BE2C (cell line): ENCODE measurements at regions not wholly inside any gene's neighbourhood (a gene's known extent, or its start where the extent isn't known, plus 50 kb on each side); places are given as distances from the start of the nearest gene placed in this dataset.

Experiments used
- DNase-seq: peaks from one replicate; pipeline ENCODE4 v3.0.0-alpha.2; 2020
- H3K27me3 ChIP-seq: fragments of 250-450 bp; sonication (Bioruptor Pico); 2 replicates; pipeline ENCODE4 v1.5.1; 2020; ENCODE audit warnings: mild to moderate bottlenecking
- H3K36me3 ChIP-seq: fragments of 250-450 bp; sonication (Bioruptor Pico); 2 replicates; pipeline ENCODE4 v1.5.1; 2020; ENCODE audit warnings: mild to moderate bottlenecking
- H3K4me1 ChIP-seq: fragments of 250-450 bp; sonication (Bioruptor Pico); 2 replicates; pipeline ENCODE4 v1.5.1; 2020
- H3K4me3 ChIP-seq: 2 replicates; pipeline ENCODE4 v1.5.1; 2011; ENCODE audit warnings: low read depth, low read length
- H3K9me3 ChIP-seq: fragments of 250-450 bp; sonication (Bioruptor Pico); 2 replicates; pipeline ENCODE4 v1.5.1; 2020
- CTCF ChIP-seq: IDR thresholded peaks from 2 replicates; pipeline ENCODE4 v1.5.1; 2012; ENCODE audit warnings: mild to moderate bottlenecking, low read depth, low read length

GRCh38 chr9:109574061-109574882, 76.2 kb upstream of the PTPN3 start:
- Histone ChIP-seq H3K9me3 (no peaks in the 10 kb centered on the region), H3K4me1 (no peaks in the 10 kb centered on the region), H3K36me3 (no peaks in the 10 kb centered on the region), H3K27me3 (no peaks in the 10 kb centered on the region; the same call in 1 of the 2 replicates), H3K4me3 (no peak overlapping the region)
- peak; percentile 39 for DNase-seq
- peak; percentile 60 for TF ChIP-seq CTCF

GRCh38 chr9:109576762-109577161, 78.7 kb upstream of the PTPN3 start:
- Histone ChIP-seq H3K36me3 (no peaks in the 10 kb centered on the region), H3K9me3 (no peaks in the 10 kb centered on the region), H3K27me3 (no peaks in the 10 kb centered on the region), H3K4me1 (no peaks in the 10 kb centered on the region), H3K4me3 (no peak overlapping the region)
- no peak for DNase-seq
- no peak for TF ChIP-seq CTCF

- no peak for TF ChIP-seq CTCF
- DNase-seq = no peak
Observed at GRCh38 chr9:109579191-109579948, 81.3 kb upstream of the PTPN3 start.

GRCh38 chr9:109582386-109582785, 84.3 kb upstream of the PTPN3 start:
- no peak for TF ChIP-seq CTCF
- H3K27me3 ChIP-seq = no peaks in the 10 kb centered on the region
- no peaks in the 10 kb centered on the region for H3K4me1 ChIP-seq
- no peaks in the 10 kb centered on the region for H3K36me3 ChIP-seq
- H3K9me3 ChIP-seq = no peaks in the 10 kb centered on the region
- no peak overlapping the region for H3K4me3 ChIP-seq
- no peak for DNase-seq

More at GRCh38 chr9:109579191-109579948, 81.3 kb upstream of the PTPN3 start:
- Histone ChIP-seq H3K36me3 (no peaks in the 10 kb centered on the region), H3K4me1 (no peaks in the 10 kb centered on the region), H3K27me3 (no peaks in the 10 kb centered on the region), H3K9me3 (no peaks in the 10 kb centered on the region), H3K4me3 (no peak overlapping the region)

- Histone ChIP-seq H3K9me3 (no peaks in the 10 kb centered on the region), H3K4me3 (no peak overlapping the region), H3K36me3 (no peaks in the 10 kb centered on the region), H3K27me3 (no peaks in the 10 kb centered on the region), H3K4me1 (no peaks in the 10 kb centered on the region)
- no peak for TF ChIP-seq CTCF
- DNase-seq = no peak
Observed at GRCh38 chr9:109584205-109584604, 86.1 kb upstream of the PTPN3 start.

GRCh38 chr9:109585796-109586195, 87.7 kb upstream of the PTPN3 start:
- Histone ChIP-seq H3K27me3 (no peaks in the 10 kb centered on the region), H3K9me3 (no peaks in the 10 kb centered on the region), H3K4me3 (no peak overlapping the region), H3K4me1 (no peaks in the 10 kb centered on the region), H3K36me3 (no peaks in the 10 kb centered on the region)
- DNase-seq = no peak
- no peak for TF ChIP-seq CTCF
